ENCODE measurements at regions not wholly inside any gene's neighbourhood (a gene's known extent, or its start where the extent isn't known, plus 50 kb on each side); places are given as distances from the start of the nearest gene placed in this dataset.

DNA sequence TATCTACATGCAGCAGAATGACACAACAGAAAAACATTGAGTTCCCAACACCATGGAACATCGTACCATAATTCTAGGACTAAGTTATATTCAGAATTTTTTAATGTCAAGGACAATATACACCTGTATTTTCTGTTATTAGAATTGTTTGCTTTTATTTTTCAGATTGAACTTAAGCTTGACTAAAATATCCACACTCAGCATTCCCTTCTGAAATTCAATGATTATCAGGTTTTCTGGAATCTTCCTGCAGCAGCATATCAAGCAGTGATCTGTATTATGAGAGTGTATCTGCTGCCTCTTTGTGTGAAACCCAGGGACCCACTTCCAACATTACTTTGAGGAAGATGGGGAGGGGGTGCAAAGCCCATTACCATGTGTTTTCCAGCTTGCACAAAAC, 578.6 kb upstream of the JAG1 start:
- TF ChIP-seq, protein P1, sequence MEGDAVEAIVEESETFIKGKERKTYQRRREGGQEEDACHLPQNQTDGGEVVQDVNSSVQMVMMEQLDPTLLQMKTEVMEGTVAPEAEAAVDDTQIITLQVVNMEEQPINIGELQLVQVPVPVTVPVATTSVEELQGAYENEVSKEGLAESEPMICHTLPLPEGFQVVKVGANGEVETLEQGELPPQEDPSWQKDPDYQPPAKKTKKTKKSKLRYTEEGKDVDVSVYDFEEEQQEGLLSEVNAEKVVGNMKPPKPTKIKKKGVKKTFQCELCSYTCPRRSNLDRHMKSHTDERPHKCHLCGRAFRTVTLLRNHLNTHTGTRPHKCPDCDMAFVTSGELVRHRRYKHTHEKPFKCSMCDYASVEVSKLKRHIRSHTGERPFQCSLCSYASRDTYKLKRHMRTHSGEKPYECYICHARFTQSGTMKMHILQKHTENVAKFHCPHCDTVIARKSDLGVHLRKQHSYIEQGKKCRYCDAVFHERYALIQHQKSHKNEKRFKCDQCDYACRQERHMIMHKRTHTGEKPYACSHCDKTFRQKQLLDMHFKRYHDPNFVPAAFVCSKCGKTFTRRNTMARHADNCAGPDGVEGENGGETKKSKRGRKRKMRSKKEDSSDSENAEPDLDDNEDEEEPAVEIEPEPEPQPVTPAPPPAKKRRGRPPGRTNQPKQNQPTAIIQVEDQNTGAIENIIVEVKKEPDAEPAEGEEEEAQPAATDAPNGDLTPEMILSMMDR (IDR thresholded peaks at IDR 0.05; ENCODE audit: low read depth, low read length), result no peak
- H3K4me3 ChIP-seq (ENCODE audit: low read depth, low read length), result no peak overlapping the region
- DNase-seq (ENCODE audit: low read depth, low spot score), result no peak
- in situ Hi-C loops (cut with HindIII; ENCODE audit: low sequenced_read_pairs), result no loop called here

DNA sequence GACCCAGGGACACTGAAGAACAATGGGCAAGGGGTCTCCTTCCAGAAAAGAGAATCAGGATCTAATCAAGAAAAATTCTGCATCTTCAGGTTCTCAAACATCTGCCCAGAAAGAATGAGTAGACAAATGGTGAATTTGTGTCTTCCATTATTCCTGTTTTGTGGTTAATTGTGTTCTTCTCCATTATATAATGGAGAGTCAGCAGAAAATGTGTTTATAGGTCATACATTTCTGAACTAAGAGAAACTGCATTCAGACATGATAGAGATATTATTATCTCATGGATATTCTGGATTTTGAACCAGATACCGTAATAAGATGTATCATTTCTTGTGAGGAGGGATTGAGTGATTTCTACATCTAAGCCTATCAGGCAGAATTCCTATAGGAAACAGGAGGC, 581.7 kb upstream of the JAG1 start:
- in situ Hi-C loops (cut with HindIII; ENCODE audit: low sequenced_read_pairs), result no loop called here
- TF ChIP-seq, protein P1 (IDR thresholded peaks at IDR 0.05; ENCODE audit: low read depth, low read length), result no peak
- H3K4me3 ChIP-seq (ENCODE audit: low read depth, low read length), result no peak overlapping the region
- DNase-seq (ENCODE audit: low read depth, low spot score), result no peak

DNA sequence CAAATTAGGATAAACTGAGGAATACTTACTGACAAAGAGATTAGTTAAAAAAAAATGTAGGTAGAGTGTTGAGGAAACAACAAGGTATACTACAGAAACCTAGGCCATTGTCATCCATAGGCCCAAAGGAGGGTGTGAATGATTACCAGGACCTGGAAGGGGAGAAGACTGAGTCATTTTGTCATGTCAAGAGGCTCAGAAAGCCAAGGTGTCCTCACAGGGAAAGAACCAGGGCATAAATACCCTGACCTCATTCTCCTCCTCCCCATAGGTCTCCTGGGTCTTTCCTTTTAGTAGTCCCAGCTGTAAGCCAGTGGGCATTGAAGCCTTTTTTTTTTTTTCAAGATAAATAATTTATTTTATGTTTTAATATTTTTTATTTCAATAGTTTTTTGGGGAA, 582.1 kb upstream of the JAG1 start:
- H3K4me3 ChIP-seq (ENCODE audit: low read depth, low read length), result no peak overlapping the region
- no peak for DNase-seq (ENCODE audit: low read depth, low spot score)
- in situ Hi-C loops (cut with HindIII; ENCODE audit: low sequenced_read_pairs), result no loop called here
- TF ChIP-seq, protein P1 (IDR thresholded peaks at IDR 0.05; ENCODE audit: low read depth, low read length), result no peak

DNA sequence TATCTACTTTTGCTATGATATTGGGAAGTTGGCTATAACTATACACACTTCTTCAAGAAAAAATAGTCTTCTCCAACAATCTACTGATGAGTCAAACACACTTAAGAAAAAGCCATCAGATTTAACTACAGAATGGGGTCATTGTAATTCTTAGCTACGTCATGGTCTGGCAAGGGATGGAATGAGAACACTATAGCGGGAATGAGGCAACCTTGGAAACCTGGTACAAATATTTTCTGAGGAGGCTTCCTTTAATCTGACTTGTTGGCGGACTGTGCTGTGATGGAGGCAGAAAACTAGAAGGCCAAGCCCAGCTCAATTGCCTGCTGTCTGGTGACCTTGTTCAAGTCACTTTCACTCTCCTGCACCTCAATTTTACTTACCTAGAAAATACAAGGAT, 586.8 kb upstream of the JAG1 start:
- DNase-seq (ENCODE audit: low read depth, low spot score), result peak; percentile 83
- TF ChIP-seq, protein P1 (IDR thresholded peaks at IDR 0.05; ENCODE audit: low read depth, low read length), result no peak
- no peak overlapping the region for H3K4me3 ChIP-seq (ENCODE audit: low read depth, low read length)
- in situ Hi-C loops (cut with HindIII; ENCODE audit: low sequenced_read_pairs), result no loop called here

DNA sequence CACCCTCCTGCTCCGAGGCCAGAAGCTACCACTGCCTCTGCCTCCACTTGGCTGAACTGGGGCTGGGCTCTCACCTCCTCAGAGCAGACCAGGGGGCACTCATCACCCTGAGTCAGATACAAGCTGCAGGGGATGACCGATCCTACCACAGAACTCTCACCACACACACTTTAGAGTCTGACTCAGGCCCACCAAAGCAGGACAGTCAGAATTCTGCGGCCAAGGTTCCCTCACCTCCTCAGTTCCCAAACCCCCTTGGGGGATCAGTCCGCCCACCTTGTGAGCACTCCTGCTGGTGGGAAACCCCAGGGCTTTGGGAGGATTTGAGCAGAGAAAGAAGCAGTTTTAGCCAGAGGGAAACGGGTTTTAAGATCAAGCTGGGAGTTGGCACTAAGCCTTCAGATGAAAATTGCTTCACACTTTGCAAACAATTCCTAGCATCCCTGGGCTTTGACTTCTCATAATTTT, 587.8 kb upstream of the JAG1 start:
- in situ Hi-C loops (cut with HindIII; ENCODE audit: low sequenced_read_pairs), result no loop called here
- H3K4me3 ChIP-seq (ENCODE audit: low read depth, low read length), result no peak overlapping the region
- DNase-seq (ENCODE audit: low read depth, low spot score), result peak; percentile 97
- TF ChIP-seq, protein P1 (IDR thresholded peaks at IDR 0.05; ENCODE audit: low read depth, low read length), result no peak

DNA sequence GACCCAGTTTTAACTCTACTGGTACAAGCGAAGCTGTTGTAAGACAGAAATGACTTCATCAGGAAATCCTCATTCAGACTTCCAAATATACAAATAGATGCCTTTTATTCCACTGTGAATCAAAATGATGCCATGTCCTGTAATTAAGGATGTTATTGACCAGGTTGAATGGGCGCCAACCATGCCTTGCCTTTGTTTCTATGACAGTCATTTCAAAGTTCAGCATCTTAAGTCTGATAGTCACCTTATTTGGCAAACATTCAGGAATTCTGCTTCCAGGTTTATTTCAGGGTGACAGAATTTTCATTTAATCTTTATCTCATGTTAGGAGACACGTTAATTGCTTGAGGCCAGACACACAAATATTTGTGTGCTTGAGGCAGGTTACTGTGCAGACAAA, 592.8 kb upstream of the JAG1 start:
- H3K4me3 ChIP-seq (ENCODE audit: low read depth, low read length), result no peak overlapping the region
- in situ Hi-C loops (cut with HindIII; ENCODE audit: low sequenced_read_pairs), result no loop called here
- TF ChIP-seq, protein P1 (IDR thresholded peaks at IDR 0.05; ENCODE audit: low read depth, low read length), result no peak
- DNase-seq (ENCODE audit: low read depth, low spot score), result no peak

All from astrocyte of the spinal cord (primary cell).